GM18517 (cell line): ENCODE measurements at regions not wholly inside any gene's neighbourhood (a gene's known extent, or its start where the extent isn't known, plus 50 kb on each side); places are given as distances from the start of the nearest gene placed in this dataset.
"Not testable (repeated sequence)": the region's sequence is repeated elsewhere in the genome, so short reads cannot be mapped to it uniquely, and the experiment has no call there.

Experiments used
- ATAC-seq: cut with Tn5 transposase; IDR thresholded peaks from one replicate; pipeline ENCODE4 v1.9.1; 2021; ENCODE audit warnings: mild to moderate bottlenecking, moderate library complexity; ENCODE audit not compliant: unreplicated experiment

GRCh38 chr4:33068539-33068938 is 2348.4 kb downstream of the PCDH7 start:
- ATAC-seq: no peak

DNA sequence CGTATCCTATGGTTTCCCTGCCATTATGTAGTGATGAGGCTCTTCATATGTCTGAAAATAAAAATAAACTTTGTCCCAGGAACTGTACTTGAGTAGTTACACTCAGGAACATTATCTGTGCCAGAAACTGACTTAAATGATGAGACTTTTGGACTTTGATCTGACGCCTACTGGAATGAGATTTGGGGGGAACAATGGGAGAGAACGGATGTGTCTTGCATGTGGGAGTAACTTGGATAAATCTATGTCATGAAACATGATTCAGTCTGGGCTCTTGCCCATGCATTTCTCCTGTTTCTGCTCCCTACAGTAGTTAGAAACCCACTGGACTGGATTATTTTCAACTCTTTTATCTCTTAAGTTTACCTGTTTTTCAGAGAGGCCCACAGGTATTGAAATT is 2351.4 kb downstream of the PCDH7 start:
- ATAC-seq: no peak

GRCh38 chr4:33072298-33073089 is 2352.3 kb downstream of the PCDH7 start:
- no peak for ATAC-seq

- no peak for ATAC-seq
Observed at GRCh38 chr4:33073811-33074210, 2353.6 kb downstream of the PCDH7 start.

- ATAC-seq: no peak
Observed at GRCh38 chr4:33078145-33078544, 2358.0 kb downstream of the PCDH7 start.

DNA sequence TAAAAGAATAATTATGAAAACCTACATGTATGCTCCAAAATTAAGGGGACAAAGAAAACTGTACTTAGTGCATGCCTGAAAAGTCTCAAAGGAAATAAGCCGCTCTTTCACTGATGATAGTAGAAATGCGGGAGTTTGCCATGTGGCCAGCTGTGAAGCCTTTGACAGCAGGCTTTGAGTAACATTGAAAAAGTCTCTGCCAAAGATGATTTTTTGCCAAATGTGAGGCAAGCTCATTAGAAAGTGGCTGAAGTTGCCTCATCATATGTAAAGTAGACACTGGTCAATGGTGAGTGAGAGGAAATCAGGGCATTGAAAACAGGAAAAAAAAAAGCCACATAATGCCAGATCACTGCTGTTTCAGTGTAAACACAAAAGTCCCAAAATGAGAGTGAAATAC is 2360.1 kb downstream of the PCDH7 start:
- no peak for ATAC-seq

GRCh38 chr4:33085709-33086108 is 2365.5 kb downstream of the PCDH7 start:
- ATAC-seq: no peak

- ATAC-seq: no peak
Observed at GRCh38 chr4:33086331-33086925, 2366.3 kb downstream of the PCDH7 start.

GRCh38 chr4:33088713-33089112 is 2368.5 kb downstream of the PCDH7 start:
- no peak for ATAC-seq

GRCh38 chr4:33090910-33091309 is 2370.7 kb downstream of the PCDH7 start:
- no peak for ATAC-seq

DNA sequence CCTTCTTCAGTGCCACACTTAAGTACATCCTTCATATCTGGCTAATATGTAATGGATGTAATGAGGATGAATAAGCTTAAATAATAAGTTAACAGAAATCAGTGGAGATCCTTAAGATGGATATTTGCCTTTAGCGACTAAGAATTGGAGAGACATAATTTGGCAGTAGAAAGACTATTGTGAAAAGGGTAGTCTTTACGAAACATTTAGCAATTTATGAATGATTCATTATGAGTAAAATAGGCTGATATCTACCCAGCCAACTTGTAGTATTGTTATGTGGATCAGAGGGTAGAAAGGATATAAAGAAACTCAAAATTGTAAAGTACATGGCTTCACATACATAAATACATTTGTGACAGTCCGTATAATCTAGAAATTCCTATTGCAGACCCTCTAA is 2371.8 kb downstream of the PCDH7 start:
- ATAC-seq: no peak

DNA sequence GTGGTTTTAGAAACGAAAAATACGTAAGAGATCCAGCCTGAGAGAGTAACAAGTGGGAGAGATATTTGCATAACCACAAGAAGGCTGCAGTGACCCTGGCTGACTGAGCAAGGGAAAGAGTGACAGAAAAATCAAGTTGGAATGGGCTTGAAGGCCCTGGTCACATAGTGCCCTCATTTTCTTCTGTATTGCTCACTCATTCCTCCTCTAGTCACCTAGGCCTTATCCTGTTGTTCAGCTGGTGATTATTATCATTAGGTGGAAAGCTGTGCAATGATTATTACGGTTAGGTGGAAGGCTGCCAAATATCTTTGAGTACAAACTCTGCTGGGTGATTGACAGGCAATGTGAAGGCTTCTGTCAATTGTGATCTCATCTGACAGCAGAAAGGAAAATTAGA is 2384.1 kb downstream of the PCDH7 start:
- ATAC-seq: no peak

DNA sequence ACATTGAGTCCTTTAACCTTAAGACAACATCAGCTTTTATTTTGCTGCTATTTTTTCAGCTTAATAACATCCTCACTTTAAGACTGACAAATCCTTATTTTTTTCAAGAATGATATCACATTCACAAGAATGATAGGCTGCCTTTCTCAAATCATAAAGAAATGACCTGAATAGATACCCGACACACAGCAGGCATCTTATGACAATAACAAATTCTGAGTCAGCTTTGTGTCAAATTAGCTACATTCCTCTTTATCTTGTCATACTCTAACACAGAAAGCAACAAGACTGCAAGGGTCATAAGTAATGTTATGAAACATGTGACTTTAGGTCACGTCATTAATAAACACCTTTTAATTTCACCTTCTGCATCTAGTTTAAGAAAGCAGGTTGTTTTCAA is 2387.6 kb downstream of the PCDH7 start:
- no peak for ATAC-seq

DNA sequence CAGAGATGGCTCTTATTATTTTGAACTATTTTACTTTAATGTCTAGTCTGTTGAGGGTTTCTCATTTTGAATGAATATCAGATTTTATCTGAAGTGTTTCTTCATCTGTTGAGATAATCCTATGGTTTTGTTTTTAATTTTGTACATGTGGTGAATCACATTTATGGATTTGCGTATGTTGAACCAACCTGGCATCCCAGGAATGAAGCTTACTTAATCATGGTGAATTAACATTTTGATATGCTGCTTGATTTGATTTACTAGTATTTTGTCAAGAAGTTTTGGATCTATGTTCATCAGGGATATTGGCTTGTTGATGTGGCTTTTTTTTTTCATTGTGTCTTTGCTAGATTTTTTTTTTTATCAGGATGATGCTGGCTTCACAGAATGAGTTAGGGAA is 2390.9 kb downstream of the PCDH7 start:
- no peak for ATAC-seq

DNA sequence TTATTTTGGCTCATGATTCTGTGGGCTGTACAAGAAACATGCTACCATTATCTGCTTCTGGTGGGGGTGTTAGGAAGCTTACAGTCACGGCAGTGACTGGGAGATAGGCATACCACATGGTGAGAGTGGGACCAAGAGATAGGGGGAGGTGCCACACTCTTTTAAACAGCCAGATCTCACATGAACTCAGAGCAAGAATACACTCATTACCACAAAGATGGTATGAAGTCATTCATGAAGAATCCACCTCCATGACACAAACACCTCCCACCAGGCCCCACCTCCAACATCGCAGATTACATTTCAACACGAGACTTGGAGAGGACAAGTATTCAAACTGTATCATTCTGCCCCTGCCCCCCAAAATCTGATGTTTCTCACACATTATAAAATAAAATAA is 2396.7 kb downstream of the PCDH7 start:
- ATAC-seq: no peak

DNA sequence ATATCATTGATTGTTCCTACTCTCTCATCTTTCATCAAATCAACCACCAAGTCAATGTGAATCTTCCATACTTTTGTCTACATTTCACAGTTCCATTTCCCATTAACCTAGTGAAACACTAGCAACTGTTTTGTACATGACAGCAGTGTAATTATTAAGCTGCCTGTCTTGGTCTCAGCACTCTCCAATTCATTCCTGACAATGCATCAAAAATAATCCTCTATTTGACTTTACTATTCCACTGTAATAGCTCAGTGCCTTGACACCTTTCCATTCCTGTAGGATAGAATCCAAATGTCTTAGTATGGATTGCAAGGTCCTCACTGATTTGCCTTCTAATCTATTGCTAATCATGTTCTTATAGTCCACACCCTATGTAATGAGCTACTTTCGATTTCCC is 2405.8 kb downstream of the PCDH7 start:
- ATAC-seq: no peak

DNA sequence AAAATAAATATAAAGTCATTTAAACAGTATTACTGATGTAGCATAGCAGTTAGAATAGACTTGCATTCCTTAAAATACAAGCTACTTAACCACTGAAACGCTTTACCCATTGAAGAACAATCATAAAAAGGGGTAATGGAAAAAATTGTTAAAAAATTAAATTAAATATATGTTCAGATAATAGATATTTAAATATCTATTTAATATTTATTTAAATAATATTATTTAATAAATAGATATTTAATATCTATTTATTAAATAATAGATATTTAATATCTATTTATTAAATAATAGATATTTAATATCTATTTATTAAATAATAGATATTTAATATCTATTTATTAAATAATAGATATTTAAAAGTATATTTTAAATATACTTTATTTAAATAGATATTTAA is 2410.5 kb downstream of the PCDH7 start:
- not testable (repeated sequence) for ATAC-seq

- no peak for ATAC-seq
Observed at GRCh38 chr4:33133723-33134122, 2413.6 kb downstream of the PCDH7 start.

DNA sequence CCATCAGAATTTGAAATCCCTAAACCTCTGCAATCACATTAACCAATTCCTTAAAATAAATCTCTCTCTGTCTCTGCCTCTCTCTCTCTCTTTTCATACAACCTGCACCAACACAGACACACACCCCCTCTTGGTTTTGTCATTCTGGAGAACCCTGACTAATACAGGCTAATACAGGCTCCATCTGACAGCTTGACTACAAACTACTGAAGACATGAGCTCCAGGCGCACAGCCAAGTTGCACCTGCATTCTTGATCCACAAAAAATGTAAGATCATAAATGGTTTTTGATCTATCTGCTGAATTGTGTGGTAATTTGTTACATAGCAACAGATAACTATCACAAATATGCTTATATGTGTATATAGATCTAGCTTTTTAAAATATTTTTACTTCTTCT is 2414.2 kb downstream of the PCDH7 start:
- ATAC-seq: no peak

- ATAC-seq: no peak
Observed at GRCh38 chr4:33149658-33150524, 2429.7 kb downstream of the PCDH7 start.

DNA sequence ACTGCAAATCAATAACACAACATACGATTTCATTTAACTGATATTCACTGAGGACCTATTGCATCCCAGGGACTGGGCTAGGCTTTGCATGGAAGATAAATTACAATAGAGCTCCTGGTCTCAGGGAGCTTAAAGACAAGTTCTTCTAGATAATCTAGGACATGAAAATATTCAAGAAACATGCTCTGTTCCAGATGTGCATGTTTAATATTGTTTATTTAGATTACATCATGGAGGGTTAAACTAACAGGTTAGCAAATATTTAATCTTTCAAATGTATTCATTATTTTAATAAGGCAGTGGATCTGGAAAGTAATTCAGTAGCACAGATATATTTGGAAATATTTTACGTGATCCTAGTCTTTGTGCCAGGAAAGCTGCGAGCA is 2430.3 kb downstream of the PCDH7 start:
- no peak for ATAC-seq

DNA sequence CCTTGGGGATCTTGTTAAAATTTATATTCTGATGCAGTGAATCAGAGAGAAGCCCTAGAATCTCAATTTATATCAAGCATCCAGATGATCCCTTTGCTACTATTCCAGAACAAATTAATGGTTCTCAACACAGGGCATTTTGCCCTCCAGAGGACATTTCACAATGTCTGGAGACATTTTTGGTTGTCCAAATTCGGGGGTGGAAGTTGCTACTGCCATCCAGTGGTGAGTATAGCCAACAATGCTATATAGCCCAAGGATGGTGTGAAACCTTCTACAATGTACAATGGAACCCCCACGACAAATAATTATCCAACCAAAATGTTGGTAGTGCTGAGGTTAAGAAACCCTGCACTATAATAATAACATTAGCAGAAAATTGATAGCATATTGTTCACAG is 2440.0 kb downstream of the PCDH7 start:
- ATAC-seq: no peak
